Skeletal muscle satellite cell (primary cell): ENCODE measurements at regions not wholly inside any gene's neighbourhood (a gene's known extent, or its start where the extent isn't known, plus 50 kb on each side); places are given as distances from the start of the nearest gene placed in this dataset.

Experiments used
- H3K27me3 ChIP-seq: 2 replicates; pipeline ENCODE4 v1.7.0; 2013; ENCODE audit warnings: low read length; ENCODE audit not compliant: control insufficient read depth, insufficient read depth
- H3K36me3 ChIP-seq: 2 replicates; pipeline ENCODE4 v1.7.0; 2013; ENCODE audit warnings: mild to moderate bottlenecking, control low read depth, low read length; ENCODE audit not compliant: insufficient read depth
- H3K4me1 ChIP-seq: 2 replicates; pipeline ENCODE4 v1.7.0; 2013; ENCODE audit warnings: low read length; ENCODE audit not compliant: control insufficient read depth, insufficient read depth
- H3K4me2 ChIP-seq: 2 replicates; pipeline ENCODE4 v1.7.0; 2013; ENCODE audit warnings: mild to moderate bottlenecking, low read length
- H3K4me3 ChIP-seq: 2 replicates; pipeline ENCODE4 v1.7.0; 2013; ENCODE audit warnings: low read length
- H3K9ac ChIP-seq: 2 replicates; pipeline ENCODE4 v1.7.0; 2013; ENCODE audit warnings: mild to moderate bottlenecking, low read depth, low read length, moderate library complexity
- H3K9me3 ChIP-seq: replicated peaks from 2 replicates; pipeline ENCODE4 v1.7.0; 2013; ENCODE audit warnings: mild to moderate bottlenecking, control low read depth, low read length

- H3K36me3 ChIP-seq, result no peaks in the 10 kb centered on the region
- no peak overlapping the region for H3K4me2 ChIP-seq
- peaks cover 2% of the 10 kb centered on the region for H3K27me3 ChIP-seq
- H3K9ac ChIP-seq, result no peak overlapping the region
- H3K4me3 ChIP-seq, result no peak overlapping the region
- H3K4me1 ChIP-seq, result no peaks in the 10 kb centered on the region
- H3K9me3 ChIP-seq, result no peaks in the 10 kb centered on the region
Measured at GRCh38 chr1:36715797-36716196, 233.1 kb upstream of the CSF3R start.

- no peak overlapping the region for H3K9ac ChIP-seq
- no peak overlapping the region for H3K4me2 ChIP-seq
- no peaks in the 10 kb centered on the region for H3K4me1 ChIP-seq
- no peaks in the 10 kb centered on the region for H3K9me3 ChIP-seq
- peaks cover 15% of the 10 kb centered on the region for H3K27me3 ChIP-seq
- H3K36me3 ChIP-seq, result no peaks in the 10 kb centered on the region
- H3K4me3 ChIP-seq, result no peak overlapping the region
Measured at GRCh38 chr1:36714301-36714700, 231.6 kb upstream of the CSF3R start.

GRCh38 chr1:36711480-36711879 lies 228.8 kb upstream of the CSF3R start:
- H3K27me3 ChIP-seq, result peaks cover 16% of the 10 kb centered on the region

GRCh38 chr1:36710951-36711350 lies 228.2 kb upstream of the CSF3R start:
- H3K9me3 ChIP-seq, result no peaks in the 10 kb centered on the region
- no peaks in the 10 kb centered on the region for H3K36me3 ChIP-seq
- no peaks in the 10 kb centered on the region for H3K4me1 ChIP-seq
- no peak overlapping the region for H3K4me3 ChIP-seq
- no peak overlapping the region for H3K9ac ChIP-seq
- no peak overlapping the region for H3K4me2 ChIP-seq
- peaks cover 16% of the 10 kb centered on the region for H3K27me3 ChIP-seq

More at GRCh38 chr1:36711480-36711879, 228.8 kb upstream of the CSF3R start:
- no peaks in the 10 kb centered on the region for H3K36me3 ChIP-seq
- H3K4me2 ChIP-seq, result no peak overlapping the region
- no peaks in the 10 kb centered on the region for H3K4me1 ChIP-seq
- H3K9me3 ChIP-seq, result no peaks in the 10 kb centered on the region
- no peak overlapping the region for H3K9ac ChIP-seq
- H3K4me3 ChIP-seq, result no peak overlapping the region

GRCh38 chr1:36709869-36710481 lies 227.3 kb upstream of the CSF3R start:
- no peak overlapping the region for H3K4me2 ChIP-seq
- no peaks in the 10 kb centered on the region for H3K4me1 ChIP-seq
- H3K4me3 ChIP-seq, result no peak overlapping the region
- H3K9ac ChIP-seq, result no peak overlapping the region
- H3K27me3 ChIP-seq, result peaks cover 16% of the 10 kb centered on the region
- H3K36me3 ChIP-seq, result no peaks in the 10 kb centered on the region
- H3K9me3 ChIP-seq, result no peaks in the 10 kb centered on the region

- H3K4me2 ChIP-seq, result no peak overlapping the region
- no peak overlapping the region for H3K4me3 ChIP-seq
- H3K27me3 ChIP-seq, result peaks cover 16% of the 10 kb centered on the region
- no peaks in the 10 kb centered on the region for H3K36me3 ChIP-seq
- H3K4me1 ChIP-seq, result no peaks in the 10 kb centered on the region
- H3K9ac ChIP-seq, result no peak overlapping the region
- no peaks in the 10 kb centered on the region for H3K9me3 ChIP-seq
Measured at GRCh38 chr1:36708587-36708986, 225.9 kb upstream of the CSF3R start.

GRCh38 chr1:36707221-36707620 lies 224.5 kb upstream of the CSF3R start:
- Histone ChIP-seq H3K4me3 (no peak overlapping the region), H3K9me3 (no peaks in the 10 kb centered on the region), H3K27me3 (peaks cover 16% of the 10 kb centered on the region), H3K4me1 (no peaks in the 10 kb centered on the region), H3K36me3 (no peaks in the 10 kb centered on the region), H3K9ac (no peak overlapping the region), H3K4me2 (no peak overlapping the region)

GRCh38 chr1:36706416-36706815 lies 223.7 kb upstream of the CSF3R start:
- Histone ChIP-seq H3K36me3 (no peaks in the 10 kb centered on the region), H3K4me3 (no peak overlapping the region), H3K9me3 (no peaks in the 10 kb centered on the region), H3K27me3 (peaks cover 16% of the 10 kb centered on the region), H3K4me2 (no peak overlapping the region), H3K4me1 (no peaks in the 10 kb centered on the region), H3K9ac (no peak overlapping the region)

- no peaks in the 10 kb centered on the region for H3K36me3 ChIP-seq
- H3K9ac ChIP-seq, result no peak overlapping the region
- H3K9me3 ChIP-seq, result no peaks in the 10 kb centered on the region
- no peak overlapping the region for H3K4me2 ChIP-seq
- H3K4me3 ChIP-seq, result no peak overlapping the region
- H3K4me1 ChIP-seq, result no peaks in the 10 kb centered on the region
- H3K27me3 ChIP-seq, result peaks cover 12% of the 10 kb centered on the region
Measured at GRCh38 chr1:36705629-36706028, 222.9 kb upstream of the CSF3R start.

GRCh38 chr1:36703526-36704208 lies 221.0 kb upstream of the CSF3R start:
- no peaks in the 10 kb centered on the region for H3K4me1 ChIP-seq
- H3K9me3 ChIP-seq, result no peaks in the 10 kb centered on the region

GRCh38 chr1:36702963-36703362 lies 220.2 kb upstream of the CSF3R start:
- H3K4me3 ChIP-seq, result no peak overlapping the region
- no peak overlapping the region for H3K9ac ChIP-seq
- H3K9me3 ChIP-seq, result no peaks in the 10 kb centered on the region
- H3K27me3 ChIP-seq, result no peaks in the 10 kb centered on the region
- H3K36me3 ChIP-seq, result no peaks in the 10 kb centered on the region
- H3K4me1 ChIP-seq, result no peaks in the 10 kb centered on the region
- no peak overlapping the region for H3K4me2 ChIP-seq

More at GRCh38 chr1:36703526-36704208, 221.0 kb upstream of the CSF3R start:
- H3K9ac ChIP-seq, result no peak overlapping the region
- no peaks in the 10 kb centered on the region for H3K27me3 ChIP-seq
- H3K4me2 ChIP-seq, result no peak overlapping the region
- H3K36me3 ChIP-seq, result no peaks in the 10 kb centered on the region
- H3K4me3 ChIP-seq, result no peak overlapping the region
